HEK293 (cell line): ENCODE measurements at regions not wholly inside any gene's neighbourhood (a gene's known extent, or its start where the extent isn't known, plus 50 kb on each side); places are given as distances from the start of the nearest gene placed in this dataset.

ENCODE experiments used
- AEBP2 ChIP-seq: fragments of 450-650 bp; formaldehyde crosslinking; IDR thresholded peaks from 2 replicates; pipeline ENCODE4 v1.5.1; 2016; ENCODE audit warnings: missing biosample characterization, missing genetic modification characterization, borderline replicate concordance
- CTCF ChIP-seq: fragments of 450-650 bp; formaldehyde crosslinking; IDR thresholded peaks from 2 replicates; pipeline ENCODE4 v1.5.1; 2016; ENCODE audit warnings: missing biosample characterization, missing genetic modification characterization
- SP2 ChIP-seq: fragments of 450-650 bp; formaldehyde crosslinking; IDR thresholded peaks from 2 replicates; pipeline ENCODE4 v1.5.1; 2016; ENCODE audit warnings: missing biosample characterization, missing genetic modification characterization
- ZBTB26 ChIP-seq: fragments of 450-650 bp; formaldehyde crosslinking; optimal IDR thresholded peaks from 2 replicates; pipeline ENCODE3; 2016; ENCODE audit warnings: missing biosample characterization, mild to moderate bottlenecking, missing genetic modification characterization
- ZNF292 ChIP-seq: fragments of 450-650 bp; formaldehyde crosslinking; IDR thresholded peaks from 2 replicates; pipeline ENCODE4 v1.5.1; 2016; ENCODE audit warnings: low read depth, missing biosample characterization, missing genetic modification characterization, borderline replicate concordance
- ZNF302 ChIP-seq: fragments of 450-650 bp; formaldehyde crosslinking; IDR thresholded peaks from 2 replicates; pipeline ENCODE4 v1.5.1; 2016; ENCODE audit warnings: missing biosample characterization, missing genetic modification characterization, low read depth
- ZNF398 ChIP-seq: fragments of 450-650 bp; formaldehyde crosslinking; IDR thresholded peaks from 2 replicates; pipeline ENCODE4 v1.5.1; 2017; ENCODE audit warnings: missing biosample characterization, missing genetic modification characterization
- ZNF777 ChIP-seq: fragments of 450-650 bp; formaldehyde crosslinking; IDR thresholded peaks from 2 replicates; pipeline ENCODE4 v1.5.1; 2017; ENCODE audit warnings: missing biosample characterization, missing genetic modification characterization, borderline replicate concordance

- TF ChIP-seq CTCF (tag by site-specific recombination): no peak
- TF ChIP-seq ZNF777 (tag by site-specific recombination): no peak
- no peak for TF ChIP-seq ZNF398 (tag by site-specific recombination)
- no peak for TF ChIP-seq ZNF292 (tag by site-specific recombination)
- no peak for TF ChIP-seq AEBP2 (tag by site-specific recombination)
- no peak for TF ChIP-seq SP2 (tag by site-specific recombination)
- no peak for TF ChIP-seq ZBTB26 (tag by site-specific recombination)
- TF ChIP-seq ZNF302 (tag by site-specific recombination): no peak
Observed at GRCh38 chr14:53231171-53231570, 78.0 kb upstream of the DDHD1 start.
